ENCODE measurements at regions not wholly inside any gene's neighbourhood (a gene's known extent, or its start where the extent isn't known, plus 50 kb on each side); places are given as distances from the start of the nearest gene placed in this dataset.

- 0% methylated on average over 3 of the region's 3 CpGs for WGBS (ENCODE audit: insufficient coverage, low coverage, missing lambda C conversion rate)
- H3K27ac ChIP-seq (ENCODE audit: extremely low read depth, low read depth, low read length), result no peak overlapping the region
- ATAC-seq, result no peak
These were observed 2017.3 kb downstream of the C4orf33 start for GRCh38 chr4:131113273-131113672.

DNA sequence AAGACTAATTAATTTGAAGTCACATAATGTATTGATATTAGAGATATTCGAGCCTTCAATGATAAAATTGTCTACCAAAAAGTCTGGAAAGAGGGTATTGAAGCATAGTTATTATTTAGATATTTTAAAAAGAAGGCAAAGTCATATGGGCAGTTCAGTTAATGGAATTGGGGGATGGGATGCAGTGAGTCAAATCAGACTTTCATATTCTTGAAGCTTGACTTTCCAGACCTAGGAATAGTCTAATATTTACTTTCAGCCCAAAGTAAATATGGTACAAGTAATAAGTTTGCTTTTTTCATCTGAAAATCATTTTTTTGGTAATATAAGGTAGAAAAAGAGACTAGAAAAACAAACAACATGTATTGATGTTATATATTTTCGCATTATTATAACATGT is 2017.8 kb downstream of the C4orf33 start:
- CTCF ChIA-PET (ENCODE audit: low intra/inter-chr PET ratio), result no interaction called here
- no TSS peak for BruUV-seq (replicated peaks)
- Histone ChIP-seq H3K9me3 (replicated peaks; ENCODE audit: control insufficient read depth, insufficient read depth, low read depth, low read length) (0 out of 2 replicates have a peak, but pooled peaks cover 2% of the 10 kb centered on the region), H3K27ac (ENCODE audit: extremely low read depth, low read depth, low read length) (no peak overlapping the region), H3K4me3 (no peak overlapping the region), H3K4me2 (ENCODE audit: insufficient read depth, low read length) (no peak overlapping the region), H3K4me1 (replicated peaks in 1 of 2; ENCODE audit: control insufficient read depth in 2 of 2, insufficient read depth in 2 of 2, low read length in 2 of 2) (no peaks in the 10 kb centered on the region), H4K20me1 (replicated peaks; ENCODE audit: control insufficient read depth, insufficient read depth, low read length) (no peaks in the 10 kb centered on the region), H3K9me1 (ENCODE audit: control insufficient read depth, insufficient read depth, low read length) (no peaks in the 10 kb centered on the region), H2AFZ (ENCODE audit: low read depth, low read length) (no peak overlapping the region), H3K27me3 (ENCODE audit: control insufficient read depth in 2 of 2, insufficient read depth in 2 of 2, low read length in 2 of 2) (no peaks in the 10 kb centered on the region), H3K79me2 (ENCODE audit: control insufficient read depth, insufficient read depth, low read length) (no peaks in the 10 kb centered on the region), H3K9ac (ENCODE audit: insufficient read depth in 1 of 2, low read depth in 2 of 2, low read length in 2 of 2) (no peak overlapping the region), H3K36me3 (ENCODE audit: control insufficient read depth, insufficient read depth, low read length) (no peaks in the 10 kb centered on the region)
- POLR2A ChIA-PET, result no interaction called here
- TF ChIP-seq SP1 (CRISPR knock-in tag; IDR thresholded peaks at IDR 0.05) (no peak), NR1H2 (CRISPR knock-in tag; IDR thresholded peaks at IDR 0.05) (no peak), ADNP (tag; IDR thresholded peaks at IDR 0.05) (no peak), IFI16 (CRISPR knock-in tag; IDR thresholded peaks at IDR 0.05) (no peak), PCBP2 (IDR thresholded peaks at IDR 0.05; ENCODE audit: low read depth, low read length, poor library complexity, severe bottlenecking) (no peak), POLR3G (IDR thresholded peaks at IDR 0.05; ENCODE audit: extremely low read depth, insufficient read length, insufficient replicate concordance) (no peak), ZNF121 (CRISPR knock-in tag; conservative IDR thresholded peaks at IDR 0.05) (no peak)
- TF ChIP-seq, protein P1, sequence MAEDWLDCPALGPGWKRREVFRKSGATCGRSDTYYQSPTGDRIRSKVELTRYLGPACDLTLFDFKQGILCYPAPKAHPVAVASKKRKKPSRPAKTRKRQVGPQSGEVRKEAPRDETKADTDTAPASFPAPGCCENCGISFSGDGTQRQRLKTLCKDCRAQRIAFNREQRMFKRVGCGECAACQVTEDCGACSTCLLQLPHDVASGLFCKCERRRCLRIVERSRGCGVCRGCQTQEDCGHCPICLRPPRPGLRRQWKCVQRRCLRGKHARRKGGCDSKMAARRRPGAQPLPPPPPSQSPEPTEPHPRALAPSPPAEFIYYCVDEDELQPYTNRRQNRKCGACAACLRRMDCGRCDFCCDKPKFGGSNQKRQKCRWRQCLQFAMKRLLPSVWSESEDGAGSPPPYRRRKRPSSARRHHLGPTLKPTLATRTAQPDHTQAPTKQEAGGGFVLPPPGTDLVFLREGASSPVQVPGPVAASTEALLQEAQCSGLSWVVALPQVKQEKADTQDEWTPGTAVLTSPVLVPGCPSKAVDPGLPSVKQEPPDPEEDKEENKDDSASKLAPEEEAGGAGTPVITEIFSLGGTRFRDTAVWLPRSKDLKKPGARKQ (CRISPR knock-in tag; IDR thresholded peaks at IDR 0.05), result no peak
- intact Hi-C loops (cut with micrococcal nuclease) (no loop called here), in situ Hi-C loops (cut with MboI) (no loop called here)
- 0% methylated on average over 2 of the region's 2 CpGs for WGBS (ENCODE audit: insufficient coverage, low coverage, missing lambda C conversion rate)
- FAIRE-seq, result no peak
- ATAC-seq, result no peak
- no peak for DNase-seq (ENCODE audit: extremely low read depth in 1 of 4, low spot score in 3 of 4)

More at GRCh38 chr4:131113273-131113672, 2017.3 kb downstream of the C4orf33 start:
- in situ Hi-C loops (cut with MboI) (no loop called here), intact Hi-C loops (cut with micrococcal nuclease) (no loop called here)
- BruUV-seq (replicated peaks), result no TSS peak
- no peak for DNase-seq (ENCODE audit: extremely low read depth in 1 of 4, low spot score in 3 of 4)
- H3K27me3 ChIP-seq (ENCODE audit: control insufficient read depth in 2 of 2, insufficient read depth in 2 of 2, low read length in 2 of 2), result no peaks in the 10 kb centered on the region
- no peak overlapping the region for H3K4me3 ChIP-seq
- H3K9ac ChIP-seq (ENCODE audit: insufficient read depth in 1 of 2, low read depth in 2 of 2, low read length in 2 of 2), result no peak overlapping the region
- H3K36me3 ChIP-seq (ENCODE audit: control insufficient read depth, insufficient read depth, low read length), result no peaks in the 10 kb centered on the region
- H3K4me1 ChIP-seq (replicated peaks in 1 of 2; ENCODE audit: control insufficient read depth in 2 of 2, insufficient read depth in 2 of 2, low read length in 2 of 2), result no peaks in the 10 kb centered on the region
- POLR2A ChIA-PET, result no interaction called here
- no peak for FAIRE-seq
- no peak overlapping the region for H2AFZ ChIP-seq (ENCODE audit: low read depth, low read length)
- H4K20me1 ChIP-seq (replicated peaks; ENCODE audit: control insufficient read depth, insufficient read depth, low read length), result no peaks in the 10 kb centered on the region
- no peaks in the 10 kb centered on the region for H3K9me1 ChIP-seq (ENCODE audit: control insufficient read depth, insufficient read depth, low read length)
- no peak overlapping the region for H3K4me2 ChIP-seq (ENCODE audit: insufficient read depth, low read length)
- TF ChIP-seq ZNF696 (CRISPR knock-in tag; conservative IDR thresholded peaks at IDR 0.05) (no peak), SPI1 (IDR thresholded peaks at IDR 0.05; ENCODE audit: borderline replicate concordance, low read depth, low read length) (no peak), PTBP1 (IDR thresholded peaks at IDR 0.05; ENCODE audit: low read depth, low read length) (no peak), ZNF764 (CRISPR knock-in tag; IDR thresholded peaks at IDR 0.05; ENCODE audit: low read depth) (no peak), SRSF3 (IDR thresholded peaks at IDR 0.05; ENCODE audit: insufficient read depth, low read length) (no peak), TCFL5 (CRISPR knock-in tag; conservative IDR thresholded peaks at IDR 0.05) (no peak), NCOR1 (IDR thresholded peaks at IDR 0.05) (no peak), TFAM (CRISPR knock-in tag; conservative IDR thresholded peaks at IDR 0.05) (no peak), DPF2 (IDR thresholded peaks at IDR 0.05) (no peak), ZNF699 (CRISPR knock-in tag; IDR thresholded peaks at IDR 0.05; ENCODE audit: insufficient replicate concordance) (no peak), KLF10 (CRISPR knock-in tag; IDR thresholded peaks at IDR 0.05) (no peak), EGR1 (conservative IDR thresholded peaks at IDR 0.05) (no peak)
- H3K79me2 ChIP-seq (ENCODE audit: control insufficient read depth, insufficient read depth, low read length), result no peaks in the 10 kb centered on the region
- CTCF ChIA-PET (ENCODE audit: low intra/inter-chr PET ratio), result no interaction called here
- H3K9me3 ChIP-seq (replicated peaks; ENCODE audit: control insufficient read depth, insufficient read depth, low read depth, low read length), result 0 out of 2 replicates have a peak, but pooled peaks cover 2% of the 10 kb centered on the region
